ENCODE measurements at regions not wholly inside any gene's neighbourhood (a gene's known extent, or its start where the extent isn't known, plus 50 kb on each side); places are given as distances from the start of the nearest gene placed in this dataset.

GRCh38 chr7:84811362-84811761, 375.5 kb downstream of the SEMA3D start:
- TF ChIP-seq CTCF (IDR thresholded peaks at IDR 0.05) (no peak), POLR2AphosphoS5 (IDR thresholded peaks at IDR 0.05) (no peak)
